Panc1 (cell line): ENCODE measurements at regions not wholly inside any gene's neighbourhood (a gene's known extent, or its start where the extent isn't known, plus 50 kb on each side); places are given as distances from the start of the nearest gene placed in this dataset.

Experiments used
- ATAC-seq: fragments of 200-7000 bp; cut with Tn5 transposase; 2 replicates; pipeline ENCODE4 v1.9.1; 2020; ENCODE audit warnings: mild to moderate bottlenecking, moderate library complexity
- BruUV-seq: library from RNA; stranded (reverse); fragments of 400-500 nt; replicated peaks from 2 replicates; lab custom pipeline; 2021; lab: Mats Ljungman, UMichigan
- CTCF ChIA-PET: fragments of 300-600 bp; sonication (Branson Sonifier 250); formaldehyde crosslinking; loops from one replicate; lab custom pipeline; 2022; ENCODE audit warnings: antibody characterized with exemption; lab: Charles Lee
- POLR2A ChIA-PET: fragments of 300-600 bp; sonication (Branson Sonifier 250); formaldehyde crosslinking; loops from one replicate; lab custom pipeline; 2022; ENCODE audit warnings: antibody characterized with exemption; lab: Charles Lee
- DNase-seq: peaks from one replicate; pipeline ENCODE4 v3.0.0-alpha.2; 2010; ENCODE audit warnings: low read depth, low spot score
- H3K27ac ChIP-seq: 2 replicates; pipeline ENCODE4 v1.5.1; 2011; ENCODE audit warnings: mild to moderate bottlenecking, low read length, inconsistent platforms
- H3K27me3 ChIP-seq: fragments of 200-500 bp; sonication (Bioruptor generic); 2 replicates; pipeline ENCODE4 v1.6.0; 2014; ENCODE audit warnings: low read length, inconsistent platforms; ENCODE audit not compliant: control insufficient read depth, insufficient read depth
- H3K36me3 ChIP-seq: fragments of 200-500 bp; sonication (Bioruptor generic); 2 replicates; pipeline ENCODE4 v1.5.1; 2014; ENCODE audit warnings: inconsistent platforms, mild to moderate bottlenecking, low read length, moderate library complexity; ENCODE audit not compliant: control insufficient read depth, insufficient read depth
- H3K4me1 ChIP-seq: 2 replicates; pipeline ENCODE4 v1.5.1; 2011; ENCODE audit warnings: inconsistent platforms, mild to moderate bottlenecking, low read length, moderate library complexity; ENCODE audit not compliant: control insufficient read depth, insufficient read depth
- H3K4me3 ChIP-seq, 2 experiments: 2 replicates each; pipeline ENCODE4 v1.5.1; 2011 to 2012; ENCODE audit warnings: low read depth in 2 of 2, low read length in 2 of 2, mild to moderate bottlenecking in 2 of 2, inconsistent platforms in 1 of 2, moderate library complexity in 1 of 2
- H3K9me3 ChIP-seq: fragments of 200-500 bp; sonication (Bioruptor generic); 2 replicates; pipeline ENCODE4 v1.5.1; 2014; ENCODE audit warnings: low read depth, mild to moderate bottlenecking, inconsistent platforms, low read length, moderate library complexity; ENCODE audit not compliant: control insufficient read depth, insufficient read depth
- CTCF ChIP-seq: fragments of 450-650 bp; IDR thresholded peaks from 2 replicates; pipeline ENCODE4 v1.5.1; 2017; ENCODE audit warnings: mild to moderate bottlenecking
- POLR2AphosphoS5 ChIP-seq: IDR thresholded peaks from 2 replicates; pipeline ENCODE4 v1.6.1; 2012; ENCODE audit warnings: mild to moderate bottlenecking, low read depth, low read length, moderate library complexity
- REST ChIP-seq, 2 experiments: IDR thresholded peaks; 2 replicates each; pipeline ENCODE4 v1.6.1; 2011 to 2012; ENCODE audit warnings: low read depth in 2 of 2, control low read depth in 1 of 2, low read length in 1 of 2, mild to moderate bottlenecking in 1 of 2, moderate library complexity in 1 of 2; ENCODE audit not compliant: insufficient read depth in 1 of 2
- SIN3A ChIP-seq: IDR thresholded peaks from 2 replicates; pipeline ENCODE4 v1.6.1; 2012; ENCODE audit warnings: low read depth, mild to moderate bottlenecking, low read length, moderate library complexity, borderline replicate concordance; ENCODE audit not compliant: insufficient read depth
- TCF7L2 ChIP-seq: IDR thresholded peaks from 2 replicates; pipeline ENCODE4 v1.6.1; 2011; ENCODE audit warnings: mild to moderate bottlenecking, low read depth, low read length, inconsistent platforms
- in situ Hi-C: cut with HindIII; loops from 2 replicates; pipeline ENCODE4 v1.10.0; 2016; ENCODE audit warnings: low sequenced_read_pairs, low pct_unique_long_range_greater_than_20kb
- intact Hi-C: fragments of 100-400 bp; cut with micrococcal nuclease; formaldehyde crosslinking; loops from one replicate; pipeline ENCODE4 v1.10.0; 2022; ENCODE audit not compliant: unreplicated experiment

- Histone ChIP-seq H3K36me3 (no peaks in the 10 kb centered on the region), H3K27me3 (peaks cover 2% of the 10 kb centered on the region; the same call in 1 of the 2 replicates), H3K27ac (no peak overlapping the region), H3K4me1 (no peaks in the 10 kb centered on the region), H3K9me3 (no peaks in the 10 kb centered on the region), H3K4me3 (no peak overlapping the region)
- no peak for TF ChIP-seq SIN3A
- no peak for TF ChIP-seq POLR2AphosphoS5
- no peak for TF ChIP-seq CTCF
- TF ChIP-seq TCF7L2 = no peak
- no peak for TF ChIP-seq REST (IDR thresholded peaks at IDR 0.05; ENCODE audit: insufficient read depth in 1 of 2, low read depth in 2 of 2, low read length in 1 of 2)
- in situ Hi-C loops = no loop called here
- BruUV-seq = no TSS peak
- ATAC-seq (no peak), DNase-seq (no peak)
- ChIA-PET CTCF (no interaction called here), POLR2A (no interaction called here)
- intact Hi-C loops = no loop called here
These were observed 817.1 kb downstream of the TYW1 start for GRCh38 chr7:67813621-67814292.

GRCh38 chr7:67817481-67817880 lies 820.8 kb downstream of the TYW1 start:
- ATAC-seq = no peak
- Histone ChIP-seq H3K36me3 (no peaks in the 10 kb centered on the region), H3K4me3 (no peak overlapping the region), H3K27me3 (peaks cover 2% of the 10 kb centered on the region; the same call in 1 of the 2 replicates), H3K4me1 (no peaks in the 10 kb centered on the region), H3K9me3 (no peaks in the 10 kb centered on the region), H3K27ac (no peak overlapping the region)
- intact Hi-C loops (no loop called here), in situ Hi-C loops (no loop called here)
- ChIA-PET CTCF (no interaction called here), POLR2A (no interaction called here)
- TF ChIP-seq SIN3A (no peak), REST (IDR thresholded peaks at IDR 0.05; ENCODE audit: insufficient read depth in 1 of 2, low read depth in 2 of 2, low read length in 1 of 2) (no peak), POLR2AphosphoS5 (no peak), CTCF (no peak), TCF7L2 (no peak)
- DNase-seq = no peak
- BruUV-seq = no TSS peak
